GM12864 (cell line): ENCODE measurements at regions not wholly inside any gene's neighbourhood (a gene's known extent, or its start where the extent isn't known, plus 50 kb on each side); places are given as distances from the start of the nearest gene placed in this dataset.

Experiments
- DNase-seq: peaks from one replicate; pipeline ENCODE4 v3.0.0-alpha.2; 2011; ENCODE audit warnings: low read depth
- H3K4me3 ChIP-seq: 2 replicates; pipeline ENCODE4 v1.5.1; 2011; ENCODE audit warnings: mild to moderate bottlenecking, low read depth, low read length, control low read depth
- CTCF ChIP-seq: IDR thresholded peaks from 2 replicates; pipeline ENCODE4 v1.5.1; 2011; ENCODE audit warnings: low read depth, mild to moderate bottlenecking, moderate library complexity, low read length, control low read depth, inconsistent platforms; ENCODE audit errors: missing control alignments

GRCh38 chr2:10520154-10520553, 72.0 kb upstream of the ODC1 start:
- DNase-seq: no peak
- no peak overlapping the region for H3K4me3 ChIP-seq
- TF ChIP-seq CTCF: peak; percentile 50

GRCh38 chr2:10519394-10519740, 71.2 kb upstream of the ODC1 start:
- H3K4me3 ChIP-seq: no peak overlapping the region
- DNase-seq: no peak
- no peak for TF ChIP-seq CTCF

- TF ChIP-seq CTCF: no peak
- no peak for DNase-seq
These were observed 70.6 kb upstream of the ODC1 start for GRCh38 chr2:10518470-10519393.

GRCh38 chr2:10517351-10518043, 69.4 kb upstream of the ODC1 start:
- DNase-seq: no peak
- no peak overlapping the region for H3K4me3 ChIP-seq

More at GRCh38 chr2:10518470-10519393, 70.6 kb upstream of the ODC1 start:
- no peak overlapping the region for H3K4me3 ChIP-seq

GRCh38 chr2:10515887-10516286, 67.8 kb upstream of the ODC1 start:
- no peak overlapping the region for H3K4me3 ChIP-seq
- no peak for TF ChIP-seq CTCF
- DNase-seq: no peak

More at GRCh38 chr2:10517351-10518043, 69.4 kb upstream of the ODC1 start:
- TF ChIP-seq CTCF: no peak

- no peak for DNase-seq
- no peak for TF ChIP-seq CTCF
- H3K4me3 ChIP-seq: no peak overlapping the region
These were observed 66.6 kb upstream of the ODC1 start for GRCh38 chr2:10514743-10515142.
